Spinal cord (tissue), 9 donors: ENCODE measurements at regions not wholly inside any gene's neighbourhood (a gene's known extent, or its start where the extent isn't known, plus 50 kb on each side); places are given as distances from the start of the nearest gene placed in this dataset.

ENCODE experiments used
- DNase-seq, 6 donors: peaks; one replicate each; pipeline versions ENCODE4 v3.0.0 to v3.0.0-alpha.2; 2013 to 2015; ENCODE audit warnings: low spot score in 6 of 6, low read depth in 4 of 6
- H3K27ac ChIP-seq: one replicate; pipeline ENCODE4 v1.5.1; 2013; ENCODE audit warnings: low read depth, low read length, control low read depth
- H3K27me3 ChIP-seq: one replicate; pipeline ENCODE4 v1.6.1; 2013; ENCODE audit warnings: low read length; ENCODE audit not compliant: control insufficient read depth, insufficient read depth
- H3K36me3 ChIP-seq: one replicate; pipeline ENCODE4 v1.6.1; 2013; ENCODE audit warnings: low read length; ENCODE audit not compliant: control insufficient read depth, insufficient read depth
- H3K4me1 ChIP-seq: one replicate; pipeline ENCODE4 v1.6.1; 2013; ENCODE audit warnings: low read length; ENCODE audit not compliant: control insufficient read depth, insufficient read depth
- H3K4me3 ChIP-seq: one replicate; pipeline ENCODE4 v1.5.1; 2013; ENCODE audit warnings: low read depth, low read length, control low read depth
- H3K9me3 ChIP-seq: one replicate; pipeline ENCODE4 v1.6.1; 2013; ENCODE audit warnings: low read length; ENCODE audit not compliant: control insufficient read depth, insufficient read depth
- WGBS: methylation state at CpG from one replicate; pipeline ENCODE4 v1.1.5; 2013; ENCODE audit warnings: missing lambda C conversion rate; ENCODE audit not compliant: insufficient coverage; 5-methylcytosine and 5-hydroxymethylcytosine counted together
- donor health status: healthy.

GRCh38 chr7:124388751-124389150 is 355.9 kb upstream of the TMEM229A start:
- H3K27me3 ChIP-seq = no peaks in the 10 kb centered on the region
- no peak overlapping the region for H3K27ac ChIP-seq
- no peaks in the 10 kb centered on the region for H3K4me1 ChIP-seq
- H3K36me3 ChIP-seq = no peaks in the 10 kb centered on the region
- no peak for DNase-seq
- no peaks in the 10 kb centered on the region for H3K9me3 ChIP-seq
- no peak overlapping the region for H3K4me3 ChIP-seq
- no CpG with 5 or more reads among the region's 1 CpG for WGBS

GRCh38 chr7:124387056-124387455 is 354.2 kb upstream of the TMEM229A start:
- WGBS = no CpG with 5 or more reads among the region's 4 CpGs
- no peak overlapping the region for H3K4me3 ChIP-seq
- H3K27ac ChIP-seq = no peak overlapping the region
- H3K36me3 ChIP-seq = no peaks in the 10 kb centered on the region
- no peak for DNase-seq
- no peaks in the 10 kb centered on the region for H3K4me1 ChIP-seq
- H3K9me3 ChIP-seq = no peaks in the 10 kb centered on the region
- H3K27me3 ChIP-seq = no peaks in the 10 kb centered on the region

GRCh38 chr7:124379296-124379695 is 346.4 kb upstream of the TMEM229A start:
- Histone ChIP-seq H3K9me3 (no peaks in the 10 kb centered on the region), H3K27me3 (no peaks in the 10 kb centered on the region), H3K4me1 (no peaks in the 10 kb centered on the region), H3K36me3 (no peaks in the 10 kb centered on the region), H3K27ac (no peak overlapping the region), H3K4me3 (no peak overlapping the region)
- WGBS = no CpG with 5 or more reads among the region's 1 CpG
- DNase-seq = no peak

- no peaks in the 10 kb centered on the region for H3K36me3 ChIP-seq
- no peaks in the 10 kb centered on the region for H3K9me3 ChIP-seq
- H3K4me1 ChIP-seq = no peaks in the 10 kb centered on the region
- no CpG with 5 or more reads among the region's 4 CpGs for WGBS
- no peaks in the 10 kb centered on the region for H3K27me3 ChIP-seq
- no peak overlapping the region for H3K4me3 ChIP-seq
- DNase-seq = peak in 1 of 6 donors; percentile 32
- H3K27ac ChIP-seq = no peak overlapping the region
These were observed 343.2 kb upstream of the TMEM229A start for GRCh38 chr7:124376111-124376510.

GRCh38 chr7:124375391-124375790 is 342.5 kb upstream of the TMEM229A start:
- no peaks in the 10 kb centered on the region for H3K9me3 ChIP-seq
- DNase-seq = no peak
- no peaks in the 10 kb centered on the region for H3K27me3 ChIP-seq
- no peak overlapping the region for H3K4me3 ChIP-seq
- WGBS = no CpG with 5 or more reads among the region's 4 CpGs
- no peak overlapping the region for H3K27ac ChIP-seq
- H3K4me1 ChIP-seq = no peaks in the 10 kb centered on the region
- no peaks in the 10 kb centered on the region for H3K36me3 ChIP-seq

GRCh38 chr7:124369310-124369709 is 336.4 kb upstream of the TMEM229A start:
- Histone ChIP-seq H3K27ac (no peak overlapping the region), H3K4me3 (no peak overlapping the region), H3K36me3 (no peaks in the 10 kb centered on the region), H3K27me3 (no peaks in the 10 kb centered on the region), H3K4me1 (no peaks in the 10 kb centered on the region), H3K9me3 (no peaks in the 10 kb centered on the region)
- 80% methylated on average over 1 of the region's 1 CpG for WGBS
- DNase-seq = no peak

GRCh38 chr7:124366118-124366517 is 333.3 kb upstream of the TMEM229A start:
- Histone ChIP-seq H3K4me3 (no peak overlapping the region), H3K36me3 (no peaks in the 10 kb centered on the region), H3K9me3 (no peaks in the 10 kb centered on the region), H3K4me1 (no peaks in the 10 kb centered on the region), H3K27me3 (no peaks in the 10 kb centered on the region), H3K27ac (no peak overlapping the region)
- WGBS = no CpG with 5 or more reads among the region's 1 CpG
- no peak for DNase-seq

GRCh38 chr7:124364283-124364682 is 331.4 kb upstream of the TMEM229A start:
- H3K4me1 ChIP-seq = no peaks in the 10 kb centered on the region
- 82% methylated on average over 1 of the region's 1 CpG for WGBS
- H3K4me3 ChIP-seq = no peak overlapping the region

GRCh38 chr7:124354201-124354600 is 321.3 kb upstream of the TMEM229A start:
- no peaks in the 10 kb centered on the region for H3K36me3 ChIP-seq
- H3K4me3 ChIP-seq = no peak overlapping the region
- H3K4me1 ChIP-seq = no peaks in the 10 kb centered on the region
- peak in 1 of 6 donors; percentile 69 for DNase-seq
- no peaks in the 10 kb centered on the region for H3K9me3 ChIP-seq
- H3K27ac ChIP-seq = no peak overlapping the region
- no peaks in the 10 kb centered on the region for H3K27me3 ChIP-seq

More at GRCh38 chr7:124364283-124364682, 331.4 kb upstream of the TMEM229A start:
- Histone ChIP-seq H3K27me3 (no peaks in the 10 kb centered on the region), H3K9me3 (no peaks in the 10 kb centered on the region), H3K36me3 (no peaks in the 10 kb centered on the region), H3K27ac (no peak overlapping the region)
- no peak for DNase-seq

GRCh38 chr7:124351950-124352349 is 319.1 kb upstream of the TMEM229A start:
- H3K36me3 ChIP-seq = no peaks in the 10 kb centered on the region
- DNase-seq = peak in 2 of 6 donors; percentile 24 to 92
- H3K9me3 ChIP-seq = peaks cover 1% of the 10 kb centered on the region
- H3K4me1 ChIP-seq = no peaks in the 10 kb centered on the region
- no CpG with 5 or more reads among the region's 8 CpGs for WGBS
- no peaks in the 10 kb centered on the region for H3K27me3 ChIP-seq
- H3K4me3 ChIP-seq = no peak overlapping the region
- no peak overlapping the region for H3K27ac ChIP-seq
